HL-60 (cell line): ENCODE measurements at regions not wholly inside any gene's neighbourhood (a gene's known extent, or its start where the extent isn't known, plus 50 kb on each side); places are given as distances from the start of the nearest gene placed in this dataset.

Source experiments
- DNase-seq, 2 experiments: peaks; one replicate each; pipeline ENCODE4 v3.0.0-alpha.2; 2010 to 2020; ENCODE audit warnings: low read depth in 1 of 2, low spot score in 1 of 2
- H3K27ac ChIP-seq: fragments of 250-450 bp; sonication (Bioruptor Pico); replicated peaks from 2 replicates; pipeline ENCODE4 v1.5.1; 2020; ENCODE audit warnings: mild to moderate bottlenecking, moderate library complexity
- H3K27me3 ChIP-seq: fragments of 250-450 bp; sonication (Bioruptor Pico); 2 replicates; pipeline ENCODE4 v1.5.1; 2021; ENCODE audit warnings: mild to moderate bottlenecking, moderate library complexity; ENCODE audit not compliant: insufficient read depth, poor library complexity, severe bottlenecking
- H3K4me3 ChIP-seq: replicated peaks from 2 replicates; pipeline ENCODE4 v1.5.1; 2011; ENCODE audit warnings: mild to moderate bottlenecking, control low read depth, low read length; ENCODE audit not compliant: insufficient read depth
- CTCF ChIP-seq: IDR thresholded peaks from one replicate; pipeline ENCODE4 v1.5.1; 2011; ENCODE audit warnings: low read length, control low read depth, inconsistent platforms; ENCODE audit not compliant: insufficient read depth
- GABPA ChIP-seq: IDR thresholded peaks from 2 replicates; pipeline ENCODE4 v1.6.1; 2012; ENCODE audit warnings: low read depth
- POLR2AphosphoS5 ChIP-seq: IDR thresholded peaks from 2 replicates; pipeline ENCODE4 v1.6.1; 2012; ENCODE audit warnings: low read depth
- SPI1 ChIP-seq: IDR thresholded peaks from 2 replicates; pipeline ENCODE4 v1.6.1; 2012; ENCODE audit warnings: low read depth, mild to moderate bottlenecking, borderline replicate concordance
- TF ChIP-seq, protein P1 (sequence below): IDR thresholded peaks from 2 replicates; pipeline ENCODE4 v1.6.1; 2012; ENCODE audit warnings: low read depth; ENCODE audit not compliant: insufficient replicate concordance

GRCh38 chr10:36946598-36946997 is 178.8 kb upstream of the ANKRD30A start:
- Histone ChIP-seq H3K27ac (no peak overlapping the region), H3K27me3 (no peaks in the 10 kb centered on the region), H3K4me3 (no peak overlapping the region)
- TF ChIP-seq GABPA: no peak
- DNase-seq: no peak

DNA sequence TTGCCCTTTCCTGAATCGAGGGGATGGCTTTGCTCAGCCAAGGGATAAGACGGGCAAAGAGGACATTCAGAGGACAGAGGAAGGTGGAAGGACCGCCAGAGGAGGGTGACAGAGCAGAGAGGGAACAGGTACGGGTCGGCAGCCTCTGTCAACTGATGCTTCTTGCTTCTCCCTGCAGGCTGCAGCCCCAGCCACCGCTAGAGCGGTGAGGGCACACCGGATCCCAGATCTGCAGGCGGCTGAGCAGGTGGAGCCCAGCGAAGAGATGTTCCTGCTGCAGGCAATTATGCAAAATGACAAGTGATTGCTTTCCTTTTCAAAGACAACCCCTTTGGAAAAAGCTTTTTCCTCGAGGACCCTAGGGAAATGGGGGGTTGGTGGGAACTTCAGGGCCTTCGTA is 181.9 kb upstream of the ANKRD30A start:
- Histone ChIP-seq H3K27me3 (no peaks in the 10 kb centered on the region), H3K27ac (no peak overlapping the region), H3K4me3 (no peak overlapping the region)
- no peak for DNase-seq
- TF ChIP-seq SPI1 (no peak), CTCF (no peak), GABPA (no peak), POLR2AphosphoS5 (no peak)
- TF ChIP-seq, protein P1, sequence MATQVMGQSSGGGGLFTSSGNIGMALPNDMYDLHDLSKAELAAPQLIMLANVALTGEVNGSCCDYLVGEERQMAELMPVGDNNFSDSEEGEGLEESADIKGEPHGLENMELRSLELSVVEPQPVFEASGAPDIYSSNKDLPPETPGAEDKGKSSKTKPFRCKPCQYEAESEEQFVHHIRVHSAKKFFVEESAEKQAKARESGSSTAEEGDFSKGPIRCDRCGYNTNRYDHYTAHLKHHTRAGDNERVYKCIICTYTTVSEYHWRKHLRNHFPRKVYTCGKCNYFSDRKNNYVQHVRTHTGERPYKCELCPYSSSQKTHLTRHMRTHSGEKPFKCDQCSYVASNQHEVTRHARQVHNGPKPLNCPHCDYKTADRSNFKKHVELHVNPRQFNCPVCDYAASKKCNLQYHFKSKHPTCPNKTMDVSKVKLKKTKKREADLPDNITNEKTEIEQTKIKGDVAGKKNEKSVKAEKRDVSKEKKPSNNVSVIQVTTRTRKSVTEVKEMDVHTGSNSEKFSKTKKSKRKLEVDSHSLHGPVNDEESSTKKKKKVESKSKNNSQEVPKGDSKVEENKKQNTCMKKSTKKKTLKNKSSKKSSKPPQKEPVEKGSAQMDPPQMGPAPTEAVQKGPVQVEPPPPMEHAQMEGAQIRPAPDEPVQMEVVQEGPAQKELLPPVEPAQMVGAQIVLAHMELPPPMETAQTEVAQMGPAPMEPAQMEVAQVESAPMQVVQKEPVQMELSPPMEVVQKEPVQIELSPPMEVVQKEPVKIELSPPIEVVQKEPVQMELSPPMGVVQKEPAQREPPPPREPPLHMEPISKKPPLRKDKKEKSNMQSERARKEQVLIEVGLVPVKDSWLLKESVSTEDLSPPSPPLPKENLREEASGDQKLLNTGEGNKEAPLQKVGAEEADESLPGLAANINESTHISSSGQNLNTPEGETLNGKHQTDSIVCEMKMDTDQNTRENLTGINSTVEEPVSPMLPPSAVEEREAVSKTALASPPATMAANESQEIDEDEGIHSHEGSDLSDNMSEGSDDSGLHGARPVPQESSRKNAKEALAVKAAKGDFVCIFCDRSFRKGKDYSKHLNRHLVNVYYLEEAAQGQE: no peak

GRCh38 chr10:36942616-36943015 is 182.8 kb upstream of the ANKRD30A start:
- Histone ChIP-seq H3K27ac (no peak overlapping the region), H3K4me3 (no peak overlapping the region), H3K27me3 (no peaks in the 10 kb centered on the region)
- DNase-seq: no peak
- TF ChIP-seq GABPA: no peak
- TF ChIP-seq POLR2AphosphoS5: no peak
- TF ChIP-seq, protein P1: no peak
- TF ChIP-seq SPI1: no peak
- TF ChIP-seq CTCF: no peak

- TF ChIP-seq POLR2AphosphoS5 (no peak), GABPA (no peak), CTCF (no peak), SPI1 (no peak)
- TF ChIP-seq, protein P1: no peak
These were observed 222.4 kb upstream of the ANKRD30A start for GRCh38 chr10:36903040-36903439.

More at GRCh38 chr10:36903040-36903439, 222.4 kb upstream of the ANKRD30A start:
- Histone ChIP-seq H3K27me3 (no peaks in the 10 kb centered on the region), H3K4me3 (no peak overlapping the region), H3K27ac (no peak overlapping the region)
- no peak for DNase-seq
